ENCODE measurements at regions not wholly inside any gene's neighbourhood (a gene's known extent, or its start where the extent isn't known, plus 50 kb on each side); places are given as distances from the start of the nearest gene placed in this dataset.
"Not testable (repeated sequence)": the region's sequence is repeated elsewhere in the genome, so short reads cannot be mapped to it uniquely, and the experiment has no call there.

DNA sequence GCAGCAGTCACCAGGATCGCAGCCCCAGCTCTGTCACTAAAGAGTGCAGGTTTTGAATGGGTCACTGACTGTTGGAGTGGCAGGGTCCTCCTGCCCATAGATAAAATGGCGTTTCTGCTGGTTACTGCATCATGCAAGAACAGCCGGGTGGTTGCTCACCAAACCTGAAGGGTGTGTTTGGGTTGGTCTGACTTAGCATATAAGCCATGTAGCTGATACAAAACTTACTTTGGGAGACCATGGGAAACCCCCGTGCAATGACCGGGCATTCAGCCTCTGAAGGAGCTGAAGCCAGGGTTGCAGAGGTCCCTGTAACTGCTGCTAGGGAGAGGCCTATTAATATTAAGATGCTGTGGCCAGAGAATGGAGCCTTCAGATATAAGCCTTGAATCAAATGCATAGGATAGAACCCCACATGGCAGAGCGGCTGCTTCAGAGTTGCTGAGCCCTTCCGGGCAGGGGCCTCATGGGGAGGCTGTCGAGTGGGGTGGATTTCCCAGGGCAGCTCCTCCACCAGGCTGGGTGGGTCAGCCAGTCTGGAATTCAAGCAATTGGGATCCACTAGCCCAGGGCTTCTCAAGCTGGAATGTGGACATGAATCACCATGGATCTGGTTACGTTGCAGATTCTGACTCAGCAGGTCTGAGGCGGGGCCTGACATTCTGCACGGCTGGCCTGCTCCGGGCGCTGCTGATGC, 70.9 kb upstream of the CTBP2 start:
- no peaks in the 10 kb centered on the region for H3K36me3 ChIP-seq
- TF ChIP-seq, protein P1, sequence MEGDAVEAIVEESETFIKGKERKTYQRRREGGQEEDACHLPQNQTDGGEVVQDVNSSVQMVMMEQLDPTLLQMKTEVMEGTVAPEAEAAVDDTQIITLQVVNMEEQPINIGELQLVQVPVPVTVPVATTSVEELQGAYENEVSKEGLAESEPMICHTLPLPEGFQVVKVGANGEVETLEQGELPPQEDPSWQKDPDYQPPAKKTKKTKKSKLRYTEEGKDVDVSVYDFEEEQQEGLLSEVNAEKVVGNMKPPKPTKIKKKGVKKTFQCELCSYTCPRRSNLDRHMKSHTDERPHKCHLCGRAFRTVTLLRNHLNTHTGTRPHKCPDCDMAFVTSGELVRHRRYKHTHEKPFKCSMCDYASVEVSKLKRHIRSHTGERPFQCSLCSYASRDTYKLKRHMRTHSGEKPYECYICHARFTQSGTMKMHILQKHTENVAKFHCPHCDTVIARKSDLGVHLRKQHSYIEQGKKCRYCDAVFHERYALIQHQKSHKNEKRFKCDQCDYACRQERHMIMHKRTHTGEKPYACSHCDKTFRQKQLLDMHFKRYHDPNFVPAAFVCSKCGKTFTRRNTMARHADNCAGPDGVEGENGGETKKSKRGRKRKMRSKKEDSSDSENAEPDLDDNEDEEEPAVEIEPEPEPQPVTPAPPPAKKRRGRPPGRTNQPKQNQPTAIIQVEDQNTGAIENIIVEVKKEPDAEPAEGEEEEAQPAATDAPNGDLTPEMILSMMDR (IDR thresholded peaks at IDR 0.05), result no peak
- no peaks in the 10 kb centered on the region for H3K9me3 ChIP-seq
- no peak overlapping the region for H3K27ac ChIP-seq
- no peaks in the 10 kb centered on the region for H3K27me3 ChIP-seq
- intact Hi-C loops (cut with DNase I), result no loop called here
- DNase-seq, result no peak
- no peak overlapping the region for H3K9ac ChIP-seq (ENCODE audit: low read depth in 2 of 2, low read length in 2 of 2)
- no peak overlapping the region for H3K4me3 ChIP-seq
- no peaks in the 10 kb centered on the region for H3K4me1 ChIP-seq

DNA sequence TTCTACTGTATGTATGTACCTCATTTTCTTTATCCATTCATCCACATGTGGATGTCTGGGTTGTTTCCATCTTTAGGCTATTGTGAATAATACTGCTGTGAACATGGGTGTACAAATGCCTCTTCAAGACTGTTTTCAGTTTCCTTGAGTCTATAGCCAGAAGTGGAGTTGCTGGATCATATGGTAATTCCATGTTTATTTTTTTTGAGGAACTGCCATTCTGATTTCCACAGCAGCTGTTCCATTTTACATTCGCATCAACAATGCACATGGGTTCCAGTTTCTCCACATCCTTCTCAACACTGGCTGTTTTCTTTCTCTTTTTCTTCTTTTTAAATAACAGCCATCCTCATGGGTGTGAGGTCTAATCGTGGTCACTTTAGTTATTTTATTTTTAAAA, 69.9 kb upstream of the CTBP2 start:
- no peaks in the 10 kb centered on the region for H3K27me3 ChIP-seq
- H3K9me3 ChIP-seq, result no peaks in the 10 kb centered on the region
- no peak for DNase-seq
- H3K4me3 ChIP-seq, result no peak overlapping the region
- no peaks in the 10 kb centered on the region for H3K36me3 ChIP-seq
- H3K27ac ChIP-seq, result no peak overlapping the region
- intact Hi-C loops (cut with DNase I), result no loop called here
- no peaks in the 10 kb centered on the region for H3K4me1 ChIP-seq
- TF ChIP-seq, protein P1 (IDR thresholded peaks at IDR 0.05), result no peak
- no peak overlapping the region for H3K9ac ChIP-seq (ENCODE audit: low read depth in 2 of 2, low read length in 2 of 2)

DNA sequence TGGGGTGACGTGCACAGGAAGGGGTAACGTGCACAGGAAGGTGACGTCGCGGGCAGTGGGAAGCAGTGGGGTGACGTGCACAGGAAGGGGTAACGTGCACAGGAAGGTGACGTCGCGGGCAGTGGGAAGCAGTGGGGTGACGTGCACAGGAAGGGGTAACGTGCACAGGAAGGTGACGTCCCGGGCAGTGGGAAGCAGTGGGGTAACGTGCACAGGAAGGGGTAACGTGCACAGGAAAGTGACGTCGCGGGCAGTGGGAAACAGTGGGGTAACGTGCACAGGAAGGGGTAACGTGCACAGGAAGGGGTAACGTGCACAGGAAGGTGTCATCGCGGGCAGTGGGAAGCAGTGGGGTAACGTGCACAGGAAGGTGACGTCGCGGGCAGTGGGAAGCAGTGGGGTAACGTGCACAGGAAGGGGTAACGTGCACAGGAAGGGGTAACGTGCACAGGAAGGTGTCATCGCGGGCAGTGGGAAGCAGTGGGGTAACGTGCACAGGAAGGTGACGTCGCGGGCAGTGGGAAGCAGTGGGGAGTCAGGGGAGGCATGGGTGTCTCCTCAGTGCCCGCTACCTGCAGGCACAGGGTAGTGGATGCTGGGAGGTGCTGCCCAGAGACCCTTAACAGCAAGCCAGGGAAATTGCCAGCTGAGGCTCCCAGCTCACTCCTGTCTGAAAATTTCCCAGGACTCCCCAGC, 68.0 kb upstream of the CTBP2 start:
- H3K36me3 ChIP-seq; intact Hi-C loops (cut with DNase I); H3K4me1 ChIP-seq; H3K4me3 ChIP-seq; H3K9me3 ChIP-seq; DNase-seq; H3K27ac ChIP-seq; H3K27me3 ChIP-seq; H3K9ac ChIP-seq (ENCODE audit: low read depth in 2 of 2, low read length in 2 of 2): not testable (repeated sequence)

DNA sequence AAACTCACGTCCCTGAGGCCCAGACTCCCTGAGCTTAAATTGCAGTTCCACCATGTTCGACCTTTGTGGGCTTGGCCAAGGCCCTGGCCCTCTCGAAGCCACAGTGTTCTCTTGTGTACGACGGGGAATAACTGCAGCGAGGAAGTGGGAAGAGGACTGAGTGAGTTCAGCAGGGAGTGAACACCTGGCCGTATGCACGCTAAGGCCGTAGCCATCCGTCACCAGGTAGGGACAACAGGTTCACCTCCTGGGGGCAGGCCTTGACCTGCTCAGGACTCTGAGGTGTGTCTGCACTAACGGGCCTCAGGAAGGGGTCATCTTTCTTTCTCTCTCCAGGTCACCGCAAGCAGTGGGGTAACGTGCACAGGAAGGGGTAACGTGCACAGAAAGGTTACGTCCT, 67.2 kb upstream of the CTBP2 start:
- intact Hi-C loops (cut with DNase I), result no loop called here

DNA sequence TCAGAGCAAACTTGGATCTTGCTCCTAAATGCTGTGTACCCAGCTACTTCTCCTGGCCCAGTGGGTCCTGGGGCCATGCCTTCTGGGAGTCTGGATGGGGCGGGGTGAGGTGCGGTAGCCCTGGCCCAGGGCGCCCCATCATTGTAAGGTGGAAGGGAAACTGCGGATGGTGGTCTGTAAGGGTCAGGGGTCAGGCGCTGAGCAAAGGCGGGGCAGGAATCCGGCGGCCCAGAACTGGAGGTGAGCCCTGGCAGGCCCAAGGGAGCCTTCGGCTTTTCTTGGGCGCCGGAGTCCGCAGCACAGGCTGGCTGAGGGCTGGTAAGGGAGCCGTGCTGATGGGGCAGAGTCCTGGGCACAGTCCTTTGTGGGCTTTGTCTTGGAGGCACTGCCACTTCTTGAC, 66.5 kb upstream of the CTBP2 start:
- Histone ChIP-seq H3K9me3 (no peaks in the 10 kb centered on the region), H3K4me1 (no peaks in the 10 kb centered on the region), H3K27me3 (no peaks in the 10 kb centered on the region), H3K27ac (no peak overlapping the region), H3K9ac (ENCODE audit: low read depth in 2 of 2, low read length in 2 of 2) (no peak overlapping the region), H3K4me3 (no peak overlapping the region), H3K36me3 (no peaks in the 10 kb centered on the region)
- intact Hi-C loops (cut with DNase I), result no loop called here
- DNase-seq, result no peak
- TF ChIP-seq, protein P1 (IDR thresholded peaks at IDR 0.05), result no peak

More for the DNA sequence above, 67.2 kb upstream of the CTBP2 start:
- no peaks in the 10 kb centered on the region for H3K9me3 ChIP-seq
- H3K27ac ChIP-seq, result no peak overlapping the region
- TF ChIP-seq, protein P1 (IDR thresholded peaks at IDR 0.05), result no peak
- H3K27me3 ChIP-seq, result no peaks in the 10 kb centered on the region
- DNase-seq, result no peak
- H3K4me3 ChIP-seq, result no peak overlapping the region
- no peaks in the 10 kb centered on the region for H3K4me1 ChIP-seq
- H3K9ac ChIP-seq (ENCODE audit: low read depth in 2 of 2, low read length in 2 of 2), result no peak overlapping the region
- H3K36me3 ChIP-seq, result no peaks in the 10 kb centered on the region

DNA sequence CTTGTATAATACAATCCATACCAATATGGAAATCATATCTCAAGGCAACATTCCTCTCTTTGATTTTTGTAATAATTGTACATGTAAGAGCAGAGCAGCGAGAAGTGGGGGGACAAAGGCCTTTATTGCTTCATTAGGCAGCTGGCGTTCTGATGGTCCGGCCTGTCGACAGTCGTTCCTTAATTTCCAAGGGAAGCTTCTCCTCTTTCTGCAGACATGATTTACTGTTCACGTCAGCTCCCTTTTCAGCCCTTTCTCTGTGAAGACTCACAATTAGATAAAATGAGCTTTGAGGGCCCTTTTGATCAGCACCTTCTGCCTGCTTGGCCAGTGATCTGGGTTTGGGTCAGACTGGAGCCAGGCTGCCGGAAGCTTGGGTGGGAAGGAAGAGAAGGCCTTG, 65.6 kb upstream of the CTBP2 start:
- DNase-seq, result no peak
- no peak overlapping the region for H3K27ac ChIP-seq
- H3K9ac ChIP-seq (ENCODE audit: low read depth in 2 of 2, low read length in 2 of 2), result no peak overlapping the region
- no peaks in the 10 kb centered on the region for H3K9me3 ChIP-seq
- TF ChIP-seq, protein P1 (IDR thresholded peaks at IDR 0.05), result no peak
- H3K27me3 ChIP-seq, result no peaks in the 10 kb centered on the region
- no peaks in the 10 kb centered on the region for H3K36me3 ChIP-seq
- no peaks in the 10 kb centered on the region for H3K4me1 ChIP-seq
- H3K4me3 ChIP-seq, result no peak overlapping the region
- intact Hi-C loops (cut with DNase I), result no loop called here

All from colonic mucosa (tissue), 4 donors.